Neuron (in vitro differentiated cells): ENCODE measurements at regions not wholly inside any gene's neighbourhood (a gene's known extent, or its start where the extent isn't known, plus 50 kb on each side); places are given as distances from the start of the nearest gene placed in this dataset.
A peak's percentile ranks its signal among the peaks of the same experiment; 100 is the strongest.

ENCODE experiments used
- H2AFZ ChIP-seq: one replicate; pipeline ENCODE4 v1.6.1; 2013; ENCODE audit warnings: low read depth, mild to moderate bottlenecking, inconsistent platforms, low read length, moderate library complexity
- H3K27me3 ChIP-seq: one replicate; pipeline ENCODE4 v1.6.1; 2013; ENCODE audit warnings: low read length; ENCODE audit not compliant: insufficient read depth
- H3K36me3 ChIP-seq: one replicate; pipeline ENCODE4 v1.6.1; 2013; ENCODE audit warnings: low read length; ENCODE audit not compliant: insufficient read depth
- H3K4me1 ChIP-seq: one replicate; pipeline ENCODE4 v1.6.1; 2013; ENCODE audit warnings: low read length; ENCODE audit not compliant: insufficient read depth
- H3K4me3 ChIP-seq: 2 replicates; pipeline ENCODE4 v1.5.1; 2013; ENCODE audit warnings: mild to moderate bottlenecking, low read length, moderate library complexity
- H3K9me3 ChIP-seq: one replicate; pipeline ENCODE4 v1.6.1; 2013; ENCODE audit warnings: low read length

- H3K27me3 ChIP-seq, result no peaks in the 10 kb centered on the region
- H3K36me3 ChIP-seq, result no peaks in the 10 kb centered on the region
- H3K9me3 ChIP-seq, result no peaks in the 10 kb centered on the region
- H3K4me3 ChIP-seq, result no peak overlapping the region
- peaks cover 6% of the 10 kb centered on the region for H3K4me1 ChIP-seq
- H2AFZ ChIP-seq, result no peak overlapping the region
Measured at GRCh38 chr13:103694033-103694432, 627.8 kb upstream of the SLC10A2 start.

GRCh38 chr13:103692442-103692841, 626.2 kb upstream of the SLC10A2 start:
- Histone ChIP-seq H3K4me3 (no peak overlapping the region), H3K9me3 (no peaks in the 10 kb centered on the region), H3K27me3 (no peaks in the 10 kb centered on the region), H3K36me3 (no peaks in the 10 kb centered on the region), H2AFZ (no peak overlapping the region), H3K4me1 (peaks cover 6% of the 10 kb centered on the region)

GRCh38 chr13:103676329-103676728, 610.1 kb upstream of the SLC10A2 start:
- Histone ChIP-seq H3K27me3 (no peaks in the 10 kb centered on the region), H3K4me1 (no peaks in the 10 kb centered on the region), H3K9me3 (no peaks in the 10 kb centered on the region), H2AFZ (no peak overlapping the region), H3K36me3 (no peaks in the 10 kb centered on the region), H3K4me3 (no peak overlapping the region)

GRCh38 chr13:103671547-103671946, 605.3 kb upstream of the SLC10A2 start:
- Histone ChIP-seq H3K4me3 (no peak overlapping the region), H3K4me1 (no peaks in the 10 kb centered on the region), H3K9me3 (no peaks in the 10 kb centered on the region), H3K36me3 (no peaks in the 10 kb centered on the region), H2AFZ (no peak overlapping the region), H3K27me3 (no peaks in the 10 kb centered on the region)

GRCh38 chr13:103663996-103664395, 597.8 kb upstream of the SLC10A2 start:
- no peaks in the 10 kb centered on the region for H3K36me3 ChIP-seq
- H3K27me3 ChIP-seq, result no peaks in the 10 kb centered on the region
- H2AFZ ChIP-seq, result no peak overlapping the region
- no peaks in the 10 kb centered on the region for H3K4me1 ChIP-seq
- H3K4me3 ChIP-seq, result no peak overlapping the region
- peaks cover 7% of the 10 kb centered on the region for H3K9me3 ChIP-seq

GRCh38 chr13:103656311-103656710, 590.1 kb upstream of the SLC10A2 start:
- Histone ChIP-seq H3K27me3 (no peaks in the 10 kb centered on the region), H2AFZ (no peak overlapping the region), H3K4me1 (no peaks in the 10 kb centered on the region), H3K4me3 (no peak overlapping the region), H3K36me3 (no peaks in the 10 kb centered on the region), H3K9me3 (no peaks in the 10 kb centered on the region)

GRCh38 chr13:103640606-103641005, 574.4 kb upstream of the SLC10A2 start:
- no peaks in the 10 kb centered on the region for H3K27me3 ChIP-seq
- no peaks in the 10 kb centered on the region for H3K36me3 ChIP-seq
- no peak overlapping the region for H3K4me3 ChIP-seq
- no peak overlapping the region for H2AFZ ChIP-seq
- H3K4me1 ChIP-seq, result peaks cover 3% of the 10 kb centered on the region
- H3K9me3 ChIP-seq, result peaks cover 2% of the 10 kb centered on the region

- H3K4me1 ChIP-seq, result peaks cover 3% of the 10 kb centered on the region
- no peak overlapping the region for H3K4me3 ChIP-seq
- H2AFZ ChIP-seq, result no peak overlapping the region
- H3K9me3 ChIP-seq, result peaks cover 2% of the 10 kb centered on the region
- H3K27me3 ChIP-seq, result no peaks in the 10 kb centered on the region
- H3K36me3 ChIP-seq, result no peaks in the 10 kb centered on the region
Measured at GRCh38 chr13:103639326-103639725, 573.1 kb upstream of the SLC10A2 start.

GRCh38 chr13:103638706-103639105, 572.5 kb upstream of the SLC10A2 start:
- Histone ChIP-seq H3K9me3 (peaks cover 2% of the 10 kb centered on the region), H3K36me3 (no peaks in the 10 kb centered on the region), H3K4me3 (no peak overlapping the region), H2AFZ (no peak overlapping the region), H3K4me1 (peaks cover 3% of the 10 kb centered on the region), H3K27me3 (no peaks in the 10 kb centered on the region)

GRCh38 chr13:103634066-103634465, 567.8 kb upstream of the SLC10A2 start:
- no peak overlapping the region for H2AFZ ChIP-seq
- H3K4me1 ChIP-seq, result no peaks in the 10 kb centered on the region
- H3K36me3 ChIP-seq, result no peaks in the 10 kb centered on the region
- H3K9me3 ChIP-seq, result peaks cover 2% of the 10 kb centered on the region
- H3K27me3 ChIP-seq, result no peaks in the 10 kb centered on the region
- no peak overlapping the region for H3K4me3 ChIP-seq

- Histone ChIP-seq H3K4me1 (no peaks in the 10 kb centered on the region), H3K9me3 (no peaks in the 10 kb centered on the region), H3K27me3 (no peaks in the 10 kb centered on the region), H3K36me3 (no peaks in the 10 kb centered on the region), H2AFZ (no peak overlapping the region), H3K4me3 (no peak overlapping the region)
Measured at GRCh38 chr13:103625194-103625593, 559.0 kb upstream of the SLC10A2 start.

GRCh38 chr13:103618151-103618550, 551.9 kb upstream of the SLC10A2 start:
- Histone ChIP-seq H3K9me3 (no peaks in the 10 kb centered on the region), H3K4me1 (peaks cover 41% of the 10 kb centered on the region), H2AFZ (no peak overlapping the region), H3K36me3 (no peaks in the 10 kb centered on the region), H3K27me3 (no peaks in the 10 kb centered on the region), H3K4me3 (no peak overlapping the region)

GRCh38 chr13:103615771-103616170, 549.6 kb upstream of the SLC10A2 start:
- peaks cover 42% of the 10 kb centered on the region for H3K4me1 ChIP-seq
- peak overlapping the region; percentile 15 for H3K4me3 ChIP-seq
- H3K27me3 ChIP-seq, result no peaks in the 10 kb centered on the region
- H3K9me3 ChIP-seq, result no peaks in the 10 kb centered on the region
- H3K36me3 ChIP-seq, result no peaks in the 10 kb centered on the region
- H2AFZ ChIP-seq, result no peak overlapping the region

- Histone ChIP-seq H2AFZ (no peak overlapping the region), H3K4me3 (no peak overlapping the region), H3K36me3 (no peaks in the 10 kb centered on the region), H3K9me3 (no peaks in the 10 kb centered on the region), H3K27me3 (no peaks in the 10 kb centered on the region), H3K4me1 (peaks cover 42% of the 10 kb centered on the region)
Measured at GRCh38 chr13:103614761-103615160, 548.5 kb upstream of the SLC10A2 start.
